ENCODE measurements at regions not wholly inside any gene's neighbourhood (a gene's known extent, or its start where the extent isn't known, plus 50 kb on each side); places are given as distances from the start of the nearest gene placed in this dataset.

- TF ChIP-seq CTCF (conservative IDR thresholded peaks at IDR 0.05; ENCODE audit: low read length) (no peak), EZH2phosphoT487 (IDR thresholded peaks at IDR 0.05; ENCODE audit: borderline replicate concordance, low read depth, low read length) (no peak)
Observed at GRCh38 chr9:23933348-23933747, 107.3 kb upstream of the ELAVL2 start.
